ENCODE measurements at regions not wholly inside any gene's neighbourhood (a gene's known extent, or its start where the extent isn't known, plus 50 kb on each side); places are given as distances from the start of the nearest gene placed in this dataset.

GRCh38 chr20:5467086-5467485 is 143.7 kb downstream of the GPCPD1 start:
- H3K4me1 ChIP-seq (ENCODE audit: control insufficient read depth in 4 of 4, insufficient read depth in 4 of 4, low read length in 3 of 4): no peaks in the 10 kb centered on the region
- no peak for DNase-seq (ENCODE audit: low spot score)
- H3K27ac ChIP-seq (ENCODE audit: low read depth in 1 of 2, low read length in 2 of 2): no peak overlapping the region
- no peak for TF ChIP-seq RXRA (IDR thresholded peaks at IDR 0.05)
- no peak for TF ChIP-seq HNF4G (IDR thresholded peaks at IDR 0.05)
- no peak for TF ChIP-seq GABPA (IDR thresholded peaks at IDR 0.05 in 1 of 2, conservative IDR thresholded peaks at IDR 0.05 in 1 of 2)
- TF ChIP-seq ATF3 (IDR thresholded peaks at IDR 0.05): no peak
- no peak for TF ChIP-seq HNF4A (conservative IDR thresholded peaks at IDR 0.05)
- no peak for TF ChIP-seq NR2F2 (IDR thresholded peaks at IDR 0.05)
- TF ChIP-seq CTCF (IDR thresholded peaks at IDR 0.05; ENCODE audit: low read depth, low read length, missing input control): no peak
- no peak for TF ChIP-seq YY1 (IDR thresholded peaks at IDR 0.05)
- no peak for TF ChIP-seq MAX (IDR thresholded peaks at IDR 0.05)
- TF ChIP-seq JUND (IDR thresholded peaks at IDR 0.05): no peak
- 80% methylated on average over 3 of the region's 3 CpGs for WGBS
- no peak overlapping the region for H3K4me3 ChIP-seq (ENCODE audit: low read depth in 1 of 3, low read length in 3 of 3)
- no peaks in the 10 kb centered on the region for H3K9me3 ChIP-seq (ENCODE audit: control insufficient read depth in 4 of 4, low read length in 3 of 4)
- peaks cover 0 to 15% (median 0%) of the 10 kb centered on the region in 4 donors for H3K27me3 ChIP-seq (ENCODE audit: control insufficient read depth in 4 of 4, insufficient read depth in 4 of 4, low read length in 3 of 4)
- H3K9ac ChIP-seq (ENCODE audit: low read depth in 1 of 2, low read length in 2 of 2): no peak overlapping the region
- no peaks in the 10 kb centered on the region for H3K36me3 ChIP-seq (ENCODE audit: control insufficient read depth in 4 of 4, insufficient read depth in 3 of 4, low read depth in 1 of 4, low read length in 3 of 4)

GRCh38 chr20:5465604-5465927 is 145.2 kb downstream of the GPCPD1 start:
- DNase-seq (ENCODE audit: low spot score): no peak
- 78% methylated on average over 5 of the region's 5 CpGs for WGBS
- Histone ChIP-seq H3K27me3 (ENCODE audit: control insufficient read depth in 4 of 4, insufficient read depth in 4 of 4, low read length in 3 of 4) (peaks cover 0 to 15% (median 0%) of the 10 kb centered on the region in 4 donors), H3K36me3 (ENCODE audit: control insufficient read depth in 4 of 4, insufficient read depth in 3 of 4, low read depth in 1 of 4, low read length in 3 of 4) (no peaks in the 10 kb centered on the region), H3K4me1 (ENCODE audit: control insufficient read depth in 4 of 4, insufficient read depth in 4 of 4, low read length in 3 of 4) (no peaks in the 10 kb centered on the region), H3K27ac (ENCODE audit: low read depth in 1 of 2, low read length in 2 of 2) (no peak overlapping the region), H3K4me3 (ENCODE audit: low read depth in 1 of 3, low read length in 3 of 3) (no peak overlapping the region), H3K9ac (ENCODE audit: low read depth in 1 of 2, low read length in 2 of 2) (no peak overlapping the region), H3K9me3 (ENCODE audit: control insufficient read depth in 4 of 4, low read length in 3 of 4) (no peaks in the 10 kb centered on the region)
- no peak for TF ChIP-seq SP1 (IDR thresholded peaks at IDR 0.05)

GRCh38 chr20:5464901-5465603 is 145.8 kb downstream of the GPCPD1 start:
- Histone ChIP-seq H3K4me1 (ENCODE audit: control insufficient read depth in 4 of 4, insufficient read depth in 4 of 4, low read length in 3 of 4) (no peaks in the 10 kb centered on the region), H3K4me3 (ENCODE audit: low read depth in 1 of 3, low read length in 3 of 3) (no peak overlapping the region), H3K36me3 (ENCODE audit: control insufficient read depth in 4 of 4, insufficient read depth in 3 of 4, low read depth in 1 of 4, low read length in 3 of 4) (no peaks in the 10 kb centered on the region), H3K9me3 (ENCODE audit: control insufficient read depth in 4 of 4, low read length in 3 of 4) (no peaks in the 10 kb centered on the region), H3K9ac (ENCODE audit: low read depth in 1 of 2, low read length in 2 of 2) (no peak overlapping the region), H3K27ac (ENCODE audit: low read depth in 1 of 2, low read length in 2 of 2) (no peak overlapping the region), H3K27me3 (ENCODE audit: control insufficient read depth in 4 of 4, insufficient read depth in 4 of 4, low read length in 3 of 4) (peaks cover 0 to 15% (median 0%) of the 10 kb centered on the region in 4 donors)
- 74% methylated on average over 23 of the region's 23 CpGs for WGBS
- no peak for DNase-seq (ENCODE audit: low spot score)
- TF ChIP-seq RAD21 (IDR thresholded peaks at IDR 0.05): no peak
- TF ChIP-seq ZBTB33 (IDR thresholded peaks at IDR 0.05): no peak
- no peak for TF ChIP-seq TAF1 (conservative IDR thresholded peaks at IDR 0.05)
- no peak for TF ChIP-seq REST (IDR thresholded peaks at IDR 0.05)
- TF ChIP-seq ATF3 (IDR thresholded peaks at IDR 0.05): no peak
- no peak for TF ChIP-seq NR2F2 (IDR thresholded peaks at IDR 0.05)
- TF ChIP-seq RXRA (IDR thresholded peaks at IDR 0.05): no peak
- no peak for TF ChIP-seq HNF4A (conservative IDR thresholded peaks at IDR 0.05)
- no peak for TF ChIP-seq HNF4G (IDR thresholded peaks at IDR 0.05)
- TF ChIP-seq SP1 (IDR thresholded peaks at IDR 0.05): no peak
- no peak for TF ChIP-seq GABPA (IDR thresholded peaks at IDR 0.05 in 1 of 2, conservative IDR thresholded peaks at IDR 0.05 in 1 of 2)
- no peak for TF ChIP-seq MAX (IDR thresholded peaks at IDR 0.05)
- no peak for TF ChIP-seq JUND (IDR thresholded peaks at IDR 0.05)
- no peak for TF ChIP-seq FOXA1 (IDR thresholded peaks at IDR 0.05)
- TF ChIP-seq YY1 (IDR thresholded peaks at IDR 0.05): no peak
- no peak for TF ChIP-seq FOXA2 (IDR thresholded peaks at IDR 0.05)
- TF ChIP-seq EGR1 (IDR thresholded peaks at IDR 0.05; ENCODE audit: low read depth in 2 of 2): no peak

Data from liver (tissue), 8 donors.